ENCODE measurements at regions not wholly inside any gene's neighbourhood (a gene's known extent, or its start where the extent isn't known, plus 50 kb on each side); places are given as distances from the start of the nearest gene placed in this dataset.

DNA sequence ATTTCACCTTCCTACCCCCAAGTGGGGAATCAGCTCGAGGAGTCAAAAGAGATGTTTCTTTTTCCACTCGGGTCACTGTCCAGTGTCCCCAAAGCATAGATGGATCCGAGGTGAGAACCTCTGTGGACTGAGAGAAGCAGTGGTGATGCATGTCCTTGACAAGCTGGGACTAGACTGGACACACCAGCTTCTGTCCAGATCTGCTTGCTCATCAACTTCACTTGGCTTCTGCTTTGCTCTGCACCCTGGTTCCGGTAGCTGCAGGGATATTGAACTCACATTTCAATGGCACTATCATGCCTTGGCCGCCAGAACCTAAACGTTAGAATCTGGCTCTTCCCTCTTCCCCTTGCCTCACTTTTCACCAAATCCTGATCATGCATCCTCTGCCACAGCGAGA is 50.3 kb upstream of the CXCL12 start:
- no peak for DNase-seq (ENCODE audit: low read depth)

DNA sequence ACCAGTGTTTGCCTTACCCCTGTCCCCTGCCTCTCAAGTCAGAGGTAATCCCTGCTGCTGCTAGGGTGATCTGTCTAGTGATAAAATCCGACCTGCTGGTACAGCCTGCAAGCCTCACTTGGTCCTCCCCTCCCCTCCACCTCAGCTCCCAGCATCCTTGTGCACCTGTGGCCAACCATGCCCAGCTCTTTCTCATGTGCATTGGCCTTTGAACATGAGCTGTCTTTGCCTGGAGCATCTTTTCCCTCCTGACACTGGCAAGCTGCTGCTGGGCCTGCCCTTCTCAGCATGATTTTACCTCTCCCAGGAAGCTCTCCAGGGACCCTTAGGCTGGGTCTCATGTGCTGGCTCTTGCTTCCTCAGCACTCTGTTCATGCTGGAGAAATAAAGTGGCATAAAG is 51.3 kb upstream of the CXCL12 start:
- DNase-seq (ENCODE audit: low read depth): no peak

DNA sequence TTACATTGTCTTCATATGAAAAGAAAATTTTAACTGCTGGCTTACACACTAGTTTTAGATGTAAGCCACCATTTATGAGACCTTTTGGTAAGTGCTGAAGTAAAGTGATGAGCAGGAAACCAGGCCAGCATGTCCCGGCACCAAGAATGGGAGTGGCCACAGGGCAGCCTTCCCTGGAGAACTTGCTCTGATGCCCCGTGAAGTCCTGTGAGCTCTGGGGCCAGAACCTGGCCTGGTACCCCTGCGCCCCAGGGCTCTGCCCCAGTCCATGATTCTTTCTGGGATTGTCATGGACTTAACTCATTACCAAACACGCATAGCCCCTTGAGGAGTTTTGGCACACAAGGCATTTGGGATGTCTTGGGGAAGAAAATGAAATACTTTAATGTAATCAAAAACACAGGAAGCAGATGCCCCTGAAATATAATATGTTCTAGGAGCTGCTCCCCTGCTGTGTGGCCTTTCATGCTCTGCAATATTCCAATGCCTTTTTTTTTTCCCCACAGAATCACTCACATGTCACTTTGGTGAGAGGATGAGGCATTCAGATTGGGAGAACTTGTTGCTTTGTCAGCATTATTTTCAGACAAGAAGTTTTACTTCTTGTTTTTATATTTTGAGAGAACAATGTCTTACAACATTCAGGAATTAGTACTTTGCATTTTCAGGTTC is 53.1 kb upstream of the CXCL12 start:
- DNase-seq (ENCODE audit: low read depth): no peak

DNA sequence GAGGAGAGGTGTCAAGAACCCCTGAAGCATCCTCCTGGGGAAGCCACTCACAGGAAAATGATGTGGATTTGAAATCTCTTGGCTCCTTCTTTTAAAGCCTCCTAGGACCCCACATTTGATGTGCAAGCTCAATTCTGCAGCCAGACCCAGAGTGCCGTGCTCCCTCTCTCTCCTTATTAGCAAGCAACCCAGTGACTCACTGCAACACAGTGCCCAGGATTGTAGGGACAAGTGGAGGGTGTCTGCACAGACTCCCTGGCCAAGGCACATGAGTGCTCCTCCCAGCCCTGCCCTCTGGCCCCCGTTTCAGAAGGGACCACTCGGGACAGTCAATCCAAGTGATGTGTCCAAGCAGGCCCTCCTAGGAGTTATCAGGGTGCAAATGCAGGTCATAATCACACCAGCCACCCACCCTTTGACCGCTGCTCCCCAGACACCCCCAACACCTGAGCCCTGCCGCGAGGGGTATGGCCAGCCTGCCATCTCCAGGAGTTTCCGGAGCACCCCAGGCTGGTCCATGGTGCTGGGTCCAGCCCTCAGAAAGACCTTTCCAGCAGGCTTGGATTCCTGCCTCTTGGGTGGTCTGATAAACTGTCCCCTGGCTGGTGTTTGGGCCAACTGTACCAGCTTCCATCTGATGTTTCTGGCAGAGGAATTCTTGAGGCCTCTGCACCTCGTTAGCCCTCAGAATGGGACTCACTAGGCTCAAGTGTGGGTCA is 54.5 kb upstream of the CXCL12 start:
- DNase-seq (ENCODE audit: low read depth): no peak

DNA sequence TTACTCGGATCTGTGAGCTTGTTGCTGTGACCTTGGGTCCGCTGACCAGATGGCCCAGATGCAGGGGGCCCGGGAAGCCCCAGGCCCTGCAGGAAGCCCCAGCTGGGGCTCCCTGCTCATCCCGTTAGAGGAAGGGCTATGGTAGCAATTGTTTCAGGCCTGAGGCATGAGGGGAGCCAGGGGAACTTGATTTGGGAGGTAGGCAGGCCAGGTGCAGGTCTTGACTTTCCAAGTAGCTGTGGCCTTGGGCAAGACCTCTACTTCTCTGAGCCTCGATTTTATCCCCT is 55.0 kb upstream of the CXCL12 start:
- DNase-seq (ENCODE audit: low read depth): no peak

DNA sequence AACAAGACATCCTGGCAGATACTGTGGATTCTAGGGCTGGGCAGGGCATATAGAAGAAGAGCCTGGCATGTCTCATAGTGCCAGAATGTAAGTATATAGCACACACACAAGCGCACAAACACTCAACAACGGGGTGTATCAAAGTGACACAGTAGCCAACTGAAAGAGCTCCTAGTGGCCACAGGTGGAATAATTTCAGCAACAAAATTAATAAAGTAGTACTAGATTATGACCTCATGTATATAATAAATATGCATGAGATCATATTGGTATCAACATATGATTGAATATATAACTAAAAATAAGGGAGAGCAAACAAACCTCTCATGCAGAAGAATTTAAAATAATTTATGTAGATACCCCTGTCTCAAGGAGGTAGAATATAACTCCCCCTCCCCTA is 72.4 kb upstream of the CXCL12 start:
- no peak for DNase-seq (ENCODE audit: low read depth)

DNA sequence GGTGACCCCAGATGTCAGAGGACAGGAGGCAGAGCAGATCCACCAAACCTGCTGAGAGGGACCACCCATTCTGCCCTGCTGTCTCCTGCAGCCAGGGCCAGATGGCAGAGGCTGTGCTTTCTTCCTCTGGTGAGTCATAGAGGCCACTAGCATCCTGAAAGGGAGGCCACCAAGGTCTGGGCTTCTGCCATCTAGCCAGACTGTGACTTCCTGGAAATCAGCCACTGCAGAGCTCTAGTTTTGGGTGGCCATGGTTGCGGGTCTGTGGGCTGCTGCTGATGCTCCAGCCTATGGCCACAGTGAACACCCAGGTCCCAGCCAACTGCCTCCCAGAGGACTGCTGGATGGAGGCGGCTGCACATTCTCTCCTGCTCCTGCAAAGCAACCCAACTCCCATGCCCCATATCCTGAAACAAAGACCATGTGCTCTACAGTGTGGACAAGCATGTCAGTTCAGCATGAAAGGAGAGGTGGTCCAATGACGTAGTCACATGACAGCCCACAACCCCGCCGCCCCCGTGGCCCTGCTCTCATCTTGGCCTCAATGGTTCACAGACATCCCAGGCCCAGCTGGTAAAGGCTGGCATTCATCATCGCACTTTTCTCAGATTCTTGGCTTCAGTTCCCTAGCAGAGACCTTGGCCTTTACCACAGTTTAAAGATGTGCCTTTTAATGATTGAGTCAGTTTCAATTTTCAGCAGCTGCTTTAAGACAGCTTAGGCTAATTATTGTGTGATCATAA is 73.9 kb upstream of the CXCL12 start:
- no peak for DNase-seq (ENCODE audit: low read depth)

DNA sequence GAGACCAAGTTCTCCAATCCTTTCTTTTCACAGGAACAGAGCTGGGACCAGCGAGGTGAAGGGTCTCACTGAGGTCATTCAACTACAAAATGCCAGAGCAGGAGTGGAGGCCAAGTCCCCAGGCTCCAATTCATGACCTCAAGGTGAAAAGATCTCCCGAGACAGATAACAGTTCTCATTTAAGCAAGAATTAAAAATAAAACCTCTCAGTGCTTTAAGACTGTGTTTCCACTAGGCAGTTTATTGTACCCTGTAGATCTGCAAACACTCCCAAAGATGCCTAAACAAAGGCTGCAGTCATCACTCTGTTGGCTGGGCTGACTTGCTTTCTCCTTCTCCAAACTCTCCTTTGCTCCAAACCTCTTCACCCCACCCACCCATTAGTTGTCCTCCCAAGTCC is 74.8 kb upstream of the CXCL12 start:
- no peak for DNase-seq (ENCODE audit: low read depth)

DNA sequence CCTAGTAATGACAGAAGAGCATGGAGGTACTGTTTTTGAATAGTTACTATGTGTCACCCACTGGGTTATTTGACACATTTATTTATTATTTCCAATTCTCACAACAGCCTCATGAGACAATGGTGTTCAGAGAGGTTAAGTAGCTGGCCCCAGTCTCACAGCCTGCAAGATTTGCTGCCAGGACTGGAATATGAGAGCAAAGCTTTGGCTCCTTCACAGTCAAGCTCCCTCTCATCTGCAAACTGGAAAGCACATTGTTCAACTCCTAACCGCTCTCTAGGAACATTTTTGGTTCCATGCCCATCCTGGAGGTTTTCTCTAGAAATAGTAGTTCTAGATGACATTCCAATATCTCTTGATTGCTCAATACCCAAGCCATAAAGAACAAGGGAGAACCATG is 75.5 kb upstream of the CXCL12 start:
- DNase-seq (ENCODE audit: low read depth): no peak

DNA sequence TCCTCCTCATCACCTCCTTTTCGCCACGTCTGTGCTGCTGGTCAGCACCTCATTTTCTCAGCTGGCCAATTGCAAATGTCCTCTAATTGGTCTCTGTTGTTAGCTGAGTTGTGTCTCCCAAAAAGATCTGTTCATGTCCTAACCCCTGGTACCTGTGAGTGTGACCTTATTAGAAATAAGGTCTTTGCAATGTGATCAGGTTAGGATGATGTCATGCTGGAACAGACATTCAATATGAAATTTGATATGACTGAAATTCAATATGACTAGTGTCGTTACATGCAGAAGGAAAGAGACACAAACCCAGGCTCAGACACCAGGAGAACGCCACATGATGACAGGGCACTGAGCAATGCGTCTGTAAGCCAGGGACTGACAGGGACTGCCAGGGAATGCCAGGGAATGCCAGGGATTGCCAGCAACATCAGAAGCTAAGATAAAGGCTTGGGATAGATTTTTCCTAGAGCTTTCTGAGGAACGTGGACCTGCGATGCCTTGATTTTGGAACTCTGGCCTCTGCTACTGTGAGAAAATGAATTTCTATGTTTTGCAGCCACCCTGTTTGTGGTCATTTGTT is 77.5 kb upstream of the CXCL12 start:
- no peak for DNase-seq (ENCODE audit: low read depth)

DNA sequence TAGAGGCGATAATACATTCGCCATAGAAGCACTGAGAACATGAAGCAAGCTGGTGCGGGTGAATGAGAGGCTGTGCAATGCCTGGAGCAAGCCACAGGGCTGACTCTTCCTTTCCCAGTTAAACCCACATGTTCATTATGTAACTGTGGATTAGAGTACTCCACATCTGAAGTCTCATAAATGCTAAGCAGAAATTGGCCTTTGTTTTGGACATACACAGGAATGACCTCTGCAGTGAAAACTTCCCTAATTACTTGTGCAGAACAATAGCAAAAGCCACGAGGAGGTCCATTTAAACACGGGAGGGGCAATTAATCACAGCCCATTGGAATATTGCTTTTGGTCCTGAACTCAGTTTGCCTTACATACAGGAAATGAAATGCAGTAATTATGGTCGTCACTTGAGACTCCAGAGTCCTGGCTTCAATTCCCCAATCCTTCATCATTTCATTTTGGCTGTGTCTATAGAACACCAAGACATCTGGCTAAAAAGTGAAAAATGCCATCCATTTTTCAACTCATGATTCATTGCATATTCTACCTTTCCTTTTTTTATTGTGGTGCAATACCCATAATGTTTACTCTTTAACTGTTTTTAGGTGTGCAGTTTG is 78.7 kb upstream of the CXCL12 start:
- DNase-seq (ENCODE audit: low read depth): no peak

DNA sequence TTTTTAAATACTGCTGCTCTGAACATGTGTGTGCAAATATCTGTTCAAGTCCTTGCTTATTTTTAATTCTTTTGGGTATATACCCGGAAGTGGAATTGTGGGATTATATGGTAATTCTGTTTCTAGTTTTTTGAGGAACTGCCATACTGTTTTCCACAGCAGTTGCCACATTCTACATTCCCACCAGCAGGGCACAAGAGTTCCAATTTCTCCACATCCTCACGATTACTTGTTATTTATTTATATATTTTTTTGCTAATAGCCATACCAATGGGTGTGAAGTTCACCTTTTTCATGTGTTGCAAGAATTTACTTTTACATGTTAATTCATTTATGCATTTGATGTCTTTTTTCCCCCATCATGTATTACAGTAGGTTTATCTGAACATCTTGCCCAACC is 79.6 kb upstream of the CXCL12 start:
- no peak for DNase-seq (ENCODE audit: low read depth)

DNA sequence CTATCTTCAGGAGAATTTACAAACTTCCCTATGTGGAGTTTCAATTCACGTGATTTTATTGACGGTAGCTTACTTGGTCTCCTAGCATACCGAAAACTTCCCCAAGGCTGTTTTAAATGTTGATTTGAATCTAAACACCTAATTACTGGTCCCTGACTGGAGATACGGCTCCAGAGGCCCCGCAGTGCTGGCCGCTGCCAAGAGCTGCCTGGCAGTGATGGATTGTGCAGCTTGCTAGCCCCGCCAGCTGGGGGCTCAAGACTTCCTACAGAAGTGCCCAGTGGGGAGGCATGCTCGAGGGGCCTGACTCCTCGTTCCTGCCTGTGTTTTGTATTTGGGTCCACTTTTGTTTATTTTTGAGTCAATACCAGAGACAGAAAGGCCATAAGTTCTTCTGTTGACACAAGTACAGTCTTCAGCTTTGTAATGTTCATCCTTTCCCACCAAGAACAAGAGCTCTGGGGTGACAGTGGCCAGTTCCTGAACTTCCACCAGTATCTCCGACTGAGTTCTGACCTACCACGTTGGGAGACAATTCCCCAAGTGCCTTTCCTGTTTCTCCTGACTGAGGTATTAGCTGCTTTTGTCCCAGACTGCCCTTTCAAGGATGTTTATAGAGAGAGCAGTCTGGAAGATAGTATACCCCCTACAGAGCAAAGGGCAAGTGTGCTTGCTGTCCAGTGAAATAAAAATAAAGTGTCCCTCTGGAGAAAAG is 80.7 kb upstream of the CXCL12 start:
- DNase-seq (ENCODE audit: low read depth): no peak

DNA sequence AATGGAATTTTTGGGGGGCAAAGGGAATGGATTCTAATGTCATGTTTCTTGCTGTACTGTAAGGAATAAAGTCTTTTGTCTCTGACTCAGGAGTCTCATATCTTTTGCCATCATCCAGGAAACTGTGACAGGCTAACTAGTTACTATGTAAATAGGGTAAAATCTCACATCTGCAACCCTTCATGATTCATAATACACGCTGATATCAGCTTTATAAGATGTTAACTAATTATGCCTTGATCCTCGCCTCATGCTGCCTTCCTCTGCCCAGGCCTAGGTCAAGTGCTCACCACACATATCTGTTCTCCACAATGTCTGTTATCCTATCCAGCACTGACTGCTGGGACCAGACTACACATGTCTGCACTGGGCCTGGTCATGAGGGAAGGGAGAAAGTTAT is 81.3 kb upstream of the CXCL12 start:
- no peak for DNase-seq (ENCODE audit: low read depth)

DNA sequence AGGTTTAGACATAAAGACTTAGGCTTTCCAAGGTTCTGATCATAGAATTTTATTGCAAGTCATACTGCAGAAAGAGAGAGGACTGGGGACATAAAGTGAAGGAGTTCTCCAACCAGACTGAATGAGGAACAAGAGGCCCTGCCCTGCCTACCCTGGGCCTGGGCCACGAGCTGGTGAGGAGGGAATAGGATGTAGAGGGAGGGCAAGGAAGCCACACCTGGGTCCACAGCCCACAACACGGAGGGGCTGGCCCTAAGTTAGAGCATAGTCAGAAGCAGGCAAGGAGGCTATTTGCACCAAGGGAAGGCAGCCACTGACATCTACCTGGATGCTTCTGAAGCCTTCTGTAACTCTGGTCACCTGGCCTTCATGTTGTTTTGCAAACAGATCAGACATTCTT is 82.2 kb upstream of the CXCL12 start:
- no peak for DNase-seq (ENCODE audit: low read depth)

DNA sequence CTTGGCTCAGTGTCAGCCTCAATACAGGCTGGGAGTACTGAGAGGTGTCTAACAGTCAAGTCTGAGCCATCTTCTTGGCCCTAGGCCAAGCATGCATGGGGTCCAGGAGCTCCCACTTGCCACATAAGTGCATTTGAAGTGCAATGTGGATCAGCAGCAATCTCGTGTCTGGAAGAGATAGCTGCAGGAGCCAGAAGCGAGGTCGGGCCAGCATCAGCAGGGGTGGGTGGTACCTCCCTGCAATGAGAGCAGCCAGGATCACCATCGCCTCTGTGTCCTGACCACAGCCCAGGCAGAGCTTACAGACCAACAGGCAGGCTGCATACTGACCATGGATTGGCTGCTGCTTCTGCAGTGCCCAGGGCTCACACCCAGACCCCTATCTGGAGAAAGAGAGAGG is 83.0 kb upstream of the CXCL12 start:
- no peak for DNase-seq (ENCODE audit: low read depth)

DNA sequence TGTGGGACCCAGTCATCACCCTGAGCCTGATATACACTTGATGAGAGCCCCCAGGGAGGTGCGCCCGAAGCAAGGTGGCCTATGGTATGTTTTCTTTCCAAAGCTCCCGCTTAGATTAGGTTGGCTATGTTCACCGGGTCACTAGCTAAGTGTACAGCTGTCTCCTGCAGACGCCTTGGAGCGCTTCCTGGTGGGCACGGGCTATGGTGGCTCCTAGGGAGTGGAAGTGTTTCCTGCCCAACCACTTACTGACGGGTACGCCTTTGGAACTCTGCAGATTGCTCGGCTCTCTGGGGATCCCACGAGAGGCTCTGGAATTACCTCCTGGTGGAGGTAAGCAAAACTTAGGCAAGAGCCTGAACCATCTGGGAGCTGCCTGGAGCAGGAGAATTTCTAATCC is 83.6 kb upstream of the CXCL12 start:
- no peak for DNase-seq (ENCODE audit: low read depth)

DNA sequence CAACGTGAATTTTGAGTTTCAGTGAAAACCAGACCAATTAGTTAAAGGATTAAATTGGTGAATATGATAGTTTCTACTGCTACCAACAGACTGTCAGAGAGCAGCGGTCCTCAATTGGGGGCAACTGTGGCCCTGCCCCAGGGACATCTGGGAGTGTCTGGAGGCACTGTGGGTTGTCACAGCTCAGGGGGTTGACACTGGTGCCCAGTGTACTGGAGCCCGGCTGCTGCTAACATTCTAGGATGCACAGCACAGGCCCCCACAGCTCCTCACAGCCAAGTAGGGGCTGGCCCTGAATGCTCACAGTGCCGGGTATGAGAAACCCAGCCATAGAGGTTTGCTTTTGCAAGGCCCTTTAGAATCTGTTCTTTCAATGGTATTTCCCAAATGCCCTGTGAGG is 84.1 kb upstream of the CXCL12 start:
- no peak for DNase-seq (ENCODE audit: low read depth)

DNA sequence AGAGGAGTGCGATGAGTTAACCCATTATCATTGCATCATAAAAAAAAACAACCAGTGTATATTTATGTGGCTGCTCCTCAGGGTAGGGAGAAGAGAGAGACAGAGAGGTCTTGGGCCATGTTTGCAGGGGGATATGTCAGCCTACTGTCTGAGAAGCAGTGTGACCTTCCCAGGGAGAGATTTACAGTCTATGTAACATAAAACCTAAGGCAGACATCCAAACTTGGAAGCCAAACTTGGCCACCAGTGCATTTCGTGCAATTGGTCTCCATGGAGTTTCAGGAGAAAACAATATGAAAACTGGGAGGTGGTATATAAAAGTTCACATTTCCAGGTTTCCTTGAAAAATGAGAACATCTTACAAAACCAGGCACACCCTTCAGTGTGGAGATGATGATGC is 85.9 kb upstream of the CXCL12 start:
- DNase-seq (ENCODE audit: low read depth): no peak

DNA sequence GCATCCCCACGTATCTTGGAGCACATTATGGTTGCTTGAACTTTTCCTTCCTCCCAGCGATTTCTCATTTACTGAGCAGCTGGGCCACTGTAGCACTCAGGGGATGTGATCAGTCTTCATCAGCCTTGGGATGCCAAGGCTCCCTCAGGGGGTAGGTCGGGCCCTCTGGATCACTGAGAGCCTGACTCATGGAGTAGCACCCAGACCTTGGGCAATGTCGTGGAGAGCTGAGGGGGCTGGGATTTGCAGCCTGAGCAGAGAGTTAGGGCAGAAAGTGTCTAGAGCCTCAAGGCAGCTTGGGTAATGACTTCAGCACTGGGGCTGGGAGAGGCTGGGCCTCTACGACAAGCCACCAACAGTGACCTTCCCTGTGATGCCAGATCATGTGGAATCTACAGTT is 86.5 kb upstream of the CXCL12 start:
- no peak for DNase-seq (ENCODE audit: low read depth)

DNA sequence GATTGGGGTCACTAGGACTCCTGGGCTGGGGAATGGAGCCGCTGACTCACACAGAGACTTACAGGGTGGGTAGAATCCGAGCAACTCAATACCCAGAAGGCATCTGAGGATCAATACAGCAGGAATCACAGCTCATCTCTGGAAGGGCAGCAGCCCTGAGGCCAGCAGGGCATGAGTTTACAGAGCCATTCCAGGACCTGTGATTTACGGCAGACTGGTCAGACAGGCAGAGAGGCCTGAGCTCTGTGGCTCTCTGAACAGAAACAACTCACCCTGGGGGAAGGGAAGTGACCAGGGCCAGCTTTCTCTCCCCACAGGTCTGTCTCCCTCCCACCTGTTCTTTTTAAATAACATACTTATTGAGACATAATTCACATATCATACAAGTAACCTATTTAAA is 88.2 kb upstream of the CXCL12 start:
- DNase-seq (ENCODE audit: low read depth): no peak

DNA sequence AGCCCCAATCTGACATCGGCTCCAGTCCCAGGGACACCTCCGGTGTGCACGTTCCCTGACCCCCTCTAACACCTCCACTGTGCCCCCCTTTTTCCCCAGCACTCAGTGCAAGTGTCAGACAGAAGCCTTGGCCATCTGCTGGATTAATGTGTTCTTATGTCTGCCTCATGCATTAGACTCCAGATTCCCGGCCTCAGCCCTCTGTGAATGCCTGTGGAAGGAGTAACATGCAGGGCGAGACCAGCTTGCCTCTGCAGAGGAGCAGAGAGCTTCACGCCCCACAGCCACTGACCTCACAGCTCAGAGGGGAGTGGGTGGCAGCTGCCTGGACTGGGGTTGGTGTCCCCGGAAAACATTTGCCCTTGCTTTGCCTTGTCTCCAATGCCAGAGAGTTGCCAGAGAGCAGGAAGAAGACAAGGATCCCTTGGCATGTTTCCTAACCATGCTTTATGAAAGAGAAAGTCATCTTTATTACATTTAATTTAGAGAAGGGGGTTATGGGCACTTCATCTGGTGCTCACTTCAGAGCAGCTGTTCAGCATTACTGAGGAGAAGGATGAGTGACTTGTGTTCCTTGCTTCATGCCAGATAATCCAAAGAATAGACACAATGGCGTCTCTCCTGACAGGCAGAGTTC is 91.6 kb upstream of the CXCL12 start:
- no peak for DNase-seq (ENCODE audit: low read depth)

Data from activated T-helper 9 cell treated with anti-CD3 and anti-CD28 coated beads, Interleukin-2, amount 50 U/mL, for 16 hours (primary cell).